ENCODE measurements at regions not wholly inside any gene's neighbourhood (a gene's known extent, or its start where the extent isn't known, plus 50 kb on each side); places are given as distances from the start of the nearest gene placed in this dataset.

GRCh38 chr20:48325656-48326433 lies 502.0 kb downstream of the PREX1 start:
- Histone ChIP-seq H3K36me3 (ENCODE audit: control insufficient read depth, insufficient read depth, low read length) (no peaks in the 10 kb centered on the region), H3K9me3 (ENCODE audit: control insufficient read depth, insufficient read depth, low read length) (no peaks in the 10 kb centered on the region), H3K4me3 (ENCODE audit: low read depth, low read length) (no peak overlapping the region), H3K27ac (ENCODE audit: low read depth, low read length) (no peak overlapping the region), H3K4me1 (ENCODE audit: control insufficient read depth, insufficient read depth, low read length) (peaks cover 9% of the 10 kb centered on the region), H3K27me3 (ENCODE audit: control insufficient read depth, insufficient read depth, low read length) (no peaks in the 10 kb centered on the region)
- no peak for DNase-seq (ENCODE audit: low read depth in 4 of 6, low spot score in 6 of 6)
- 85% methylated on average over 23 of the region's 31 CpGs for WGBS (ENCODE audit: insufficient coverage)

- Histone ChIP-seq H3K36me3 (ENCODE audit: control insufficient read depth, insufficient read depth, low read length) (no peaks in the 10 kb centered on the region), H3K27me3 (ENCODE audit: control insufficient read depth, insufficient read depth, low read length) (no peaks in the 10 kb centered on the region)
These were observed 503.1 kb downstream of the PREX1 start for GRCh38 chr20:48324744-48325143.

GRCh38 chr20:48321271-48321670 lies 506.5 kb downstream of the PREX1 start:
- H3K36me3 ChIP-seq (ENCODE audit: control insufficient read depth, insufficient read depth, low read length) = no peaks in the 10 kb centered on the region
- H3K27me3 ChIP-seq (ENCODE audit: control insufficient read depth, insufficient read depth, low read length) = no peaks in the 10 kb centered on the region
- DNase-seq (ENCODE audit: low read depth in 4 of 6, low spot score in 6 of 6) = no peak
- peaks cover 2% of the 10 kb centered on the region for H3K4me1 ChIP-seq (ENCODE audit: control insufficient read depth, insufficient read depth, low read length)
- H3K27ac ChIP-seq (ENCODE audit: low read depth, low read length) = no peak overlapping the region
- H3K4me3 ChIP-seq (ENCODE audit: low read depth, low read length) = no peak overlapping the region
- no peaks in the 10 kb centered on the region for H3K9me3 ChIP-seq (ENCODE audit: control insufficient read depth, insufficient read depth, low read length)
- WGBS (ENCODE audit: insufficient coverage) = 86% methylated on average over 1 of the region's 6 CpGs

More at GRCh38 chr20:48324744-48325143, 503.1 kb downstream of the PREX1 start:
- H3K4me3 ChIP-seq (ENCODE audit: low read depth, low read length) = no peak overlapping the region
- H3K27ac ChIP-seq (ENCODE audit: low read depth, low read length) = no peak overlapping the region
- DNase-seq (ENCODE audit: low read depth in 4 of 6, low spot score in 6 of 6) = no peak
- H3K4me1 ChIP-seq (ENCODE audit: control insufficient read depth, insufficient read depth, low read length) = peaks cover 9% of the 10 kb centered on the region
- 92% methylated on average over 3 of the region's 4 CpGs for WGBS (ENCODE audit: insufficient coverage)
- H3K9me3 ChIP-seq (ENCODE audit: control insufficient read depth, insufficient read depth, low read length) = no peaks in the 10 kb centered on the region

- WGBS (ENCODE audit: insufficient coverage) = 75% methylated on average over 10 of the region's 12 CpGs
- Histone ChIP-seq H3K4me1 (ENCODE audit: control insufficient read depth, insufficient read depth, low read length) (no peaks in the 10 kb centered on the region), H3K27me3 (ENCODE audit: control insufficient read depth, insufficient read depth, low read length) (no peaks in the 10 kb centered on the region), H3K27ac (ENCODE audit: low read depth, low read length) (no peak overlapping the region), H3K36me3 (ENCODE audit: control insufficient read depth, insufficient read depth, low read length) (no peaks in the 10 kb centered on the region), H3K9me3 (ENCODE audit: control insufficient read depth, insufficient read depth, low read length) (no peaks in the 10 kb centered on the region), H3K4me3 (ENCODE audit: low read depth, low read length) (no peak overlapping the region)
- peak in 1 of 6 donors; percentile 43 for DNase-seq (ENCODE audit: low read depth in 4 of 6, low spot score in 6 of 6)
These were observed 507.7 kb downstream of the PREX1 start for GRCh38 chr20:48319943-48320584.

- Histone ChIP-seq H3K4me3 (ENCODE audit: low read depth, low read length) (no peak overlapping the region), H3K27ac (ENCODE audit: low read depth, low read length) (no peak overlapping the region), H3K4me1 (ENCODE audit: control insufficient read depth, insufficient read depth, low read length) (no peaks in the 10 kb centered on the region), H3K27me3 (ENCODE audit: control insufficient read depth, insufficient read depth, low read length) (no peaks in the 10 kb centered on the region), H3K36me3 (ENCODE audit: control insufficient read depth, insufficient read depth, low read length) (no peaks in the 10 kb centered on the region), H3K9me3 (ENCODE audit: control insufficient read depth, insufficient read depth, low read length) (no peaks in the 10 kb centered on the region)
- DNase-seq (ENCODE audit: low read depth in 4 of 6, low spot score in 6 of 6) = no peak
- WGBS (ENCODE audit: insufficient coverage) = 93% methylated on average over 2 of the region's 6 CpGs
These were observed 510.2 kb downstream of the PREX1 start for GRCh38 chr20:48317578-48317977.

- no peaks in the 10 kb centered on the region for H3K36me3 ChIP-seq (ENCODE audit: control insufficient read depth, insufficient read depth, low read length)
- peaks cover 6% of the 10 kb centered on the region for H3K4me1 ChIP-seq (ENCODE audit: control insufficient read depth, insufficient read depth, low read length)
- 97% methylated on average over 5 of the region's 6 CpGs for WGBS (ENCODE audit: insufficient coverage)
- H3K27me3 ChIP-seq (ENCODE audit: control insufficient read depth, insufficient read depth, low read length) = no peaks in the 10 kb centered on the region
- no peak overlapping the region for H3K27ac ChIP-seq (ENCODE audit: low read depth, low read length)
- no peak for DNase-seq (ENCODE audit: low read depth in 4 of 6, low spot score in 6 of 6)
- H3K9me3 ChIP-seq (ENCODE audit: control insufficient read depth, insufficient read depth, low read length) = no peaks in the 10 kb centered on the region
- H3K4me3 ChIP-seq (ENCODE audit: low read depth, low read length) = no peak overlapping the region
These were observed 512.7 kb downstream of the PREX1 start for GRCh38 chr20:48314925-48315592.

GRCh38 chr20:48313324-48313723 lies 514.5 kb downstream of the PREX1 start:
- Histone ChIP-seq H3K4me3 (ENCODE audit: low read depth, low read length) (no peak overlapping the region), H3K4me1 (ENCODE audit: control insufficient read depth, insufficient read depth, low read length) (peaks cover 6% of the 10 kb centered on the region), H3K27ac (ENCODE audit: low read depth, low read length) (no peak overlapping the region), H3K9me3 (ENCODE audit: control insufficient read depth, insufficient read depth, low read length) (no peaks in the 10 kb centered on the region), H3K27me3 (ENCODE audit: control insufficient read depth, insufficient read depth, low read length) (peaks cover 2% of the 10 kb centered on the region), H3K36me3 (ENCODE audit: control insufficient read depth, insufficient read depth, low read length) (no peaks in the 10 kb centered on the region)
- WGBS (ENCODE audit: insufficient coverage) = 90% methylated on average over 3 of the region's 4 CpGs
- DNase-seq (ENCODE audit: low read depth in 4 of 6, low spot score in 6 of 6) = peak in 1 of 6 donors; percentile 47

- peak overlapping the region; percentile 37 for H3K27ac ChIP-seq (ENCODE audit: low read depth, low read length)
- no peak overlapping the region for H3K4me3 ChIP-seq (ENCODE audit: low read depth, low read length)
- H3K9me3 ChIP-seq (ENCODE audit: control insufficient read depth, insufficient read depth, low read length) = no peaks in the 10 kb centered on the region
- H3K4me1 ChIP-seq (ENCODE audit: control insufficient read depth, insufficient read depth, low read length) = peaks cover 6% of the 10 kb centered on the region
- peaks cover 2% of the 10 kb centered on the region for H3K27me3 ChIP-seq (ENCODE audit: control insufficient read depth, insufficient read depth, low read length)
- WGBS (ENCODE audit: insufficient coverage) = 60% methylated on average over 1 of the region's 2 CpGs
- no peak for DNase-seq (ENCODE audit: low read depth in 4 of 6, low spot score in 6 of 6)
- no peaks in the 10 kb centered on the region for H3K36me3 ChIP-seq (ENCODE audit: control insufficient read depth, insufficient read depth, low read length)
These were observed 515.8 kb downstream of the PREX1 start for GRCh38 chr20:48311956-48312355.

GRCh38 chr20:48310305-48310704 lies 517.5 kb downstream of the PREX1 start:
- H3K36me3 ChIP-seq (ENCODE audit: control insufficient read depth, insufficient read depth, low read length) = no peaks in the 10 kb centered on the region
- H3K27me3 ChIP-seq (ENCODE audit: control insufficient read depth, insufficient read depth, low read length) = peaks cover 2% of the 10 kb centered on the region
- H3K27ac ChIP-seq (ENCODE audit: low read depth, low read length) = no peak overlapping the region
- no peak overlapping the region for H3K4me3 ChIP-seq (ENCODE audit: low read depth, low read length)
- H3K4me1 ChIP-seq (ENCODE audit: control insufficient read depth, insufficient read depth, low read length) = peaks cover 6% of the 10 kb centered on the region
- peak in 1 of 6 donors; percentile 50 for DNase-seq (ENCODE audit: low read depth in 4 of 6, low spot score in 6 of 6)
- H3K9me3 ChIP-seq (ENCODE audit: control insufficient read depth, insufficient read depth, low read length) = no peaks in the 10 kb centered on the region
- 69% methylated on average over 11 of the region's 11 CpGs for WGBS (ENCODE audit: insufficient coverage)

Measured in spinal cord (tissue), 9 donors.